SK-N-SH treated with all-trans-retinoic acid at 6 μM for 48 hours (cell line): ENCODE measurements at regions not wholly inside any gene's neighbourhood (a gene's known extent, or its start where the extent isn't known, plus 50 kb on each side); places are given as distances from the start of the nearest gene placed in this dataset.

Experiments
- ARNTL ChIP-seq: fragments of 450-650 bp; formaldehyde crosslinking; IDR thresholded peaks from 2 replicates; pipeline ENCODE4 v1.5.0; 2020; ENCODE audit warnings: low read depth, mild to moderate bottlenecking, moderate library complexity, borderline replicate concordance
- OSR1 ChIP-seq: fragments of 250-450 bp; sonication (Bioruptor Pico); IDR thresholded peaks from 2 replicates; pipeline ENCODE4 v1.8.0; 2022; ENCODE audit warnings: moderate library complexity, mild to moderate bottlenecking, inconsistent platforms

DNA sequence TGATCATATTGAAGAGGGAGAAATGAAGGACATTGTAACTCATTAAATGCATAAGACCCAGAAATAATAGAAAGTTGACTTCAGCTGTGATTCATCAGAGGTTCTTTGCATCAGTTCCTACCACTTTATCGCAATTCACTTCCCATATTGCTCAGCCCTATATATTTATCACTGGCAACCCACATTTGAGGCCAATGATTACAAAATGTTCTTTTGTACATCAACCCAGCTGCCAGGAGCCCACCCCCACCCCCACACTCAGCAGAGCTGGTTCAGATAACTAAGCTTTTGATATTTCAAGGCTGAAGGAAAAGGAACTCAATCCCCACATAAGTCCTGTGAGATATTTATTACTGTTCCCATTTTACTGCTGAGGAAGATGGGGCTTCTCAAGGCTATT, 51.2 kb upstream of the TMPO start:
- TF ChIP-seq ARNTL (CRISPR knock-in tag), result no peak
- TF ChIP-seq OSR1 (CRISPR knock-in tag), result no peak
